OCI-LY3 (cell line): ENCODE measurements at regions not wholly inside any gene's neighbourhood (a gene's known extent, or its start where the extent isn't known, plus 50 kb on each side); places are given as distances from the start of the nearest gene placed in this dataset.
A peak's percentile ranks its signal among the peaks of the same experiment; 100 is the strongest.

Experiments used
- H2AFZ ChIP-seq: fragments of 200-600, 300-600 bp; shearing (Covaris generic); 2 replicates; pipeline ENCODE4 v1.6.0; 2014; ENCODE audit warnings: antibody characterized with exemption, low read depth, low read length
- H3K27ac ChIP-seq: fragments of 200-600, 300-600 bp; sonication (generic); 2 replicates; pipeline ENCODE4 v1.5.1; 2014; ENCODE audit warnings: mild to moderate bottlenecking, low read length, moderate library complexity, mixed read lengths
- H3K27me3 ChIP-seq: fragments of 200-600, 300-600 bp; sonication (generic); 2 replicates; pipeline ENCODE4 v1.6.1; 2014; ENCODE audit warnings: low read depth, low read length, mixed read lengths
- H3K36me3 ChIP-seq: fragments of 200-600, 300-600 bp; sonication (generic); replicated peaks from 2 replicates; pipeline ENCODE3; 2014; ENCODE audit warnings: low read depth, low read length, mixed read lengths
- H3K4me1 ChIP-seq: fragments of 300-600, 200-600 bp; sonication (generic); 2 replicates; pipeline ENCODE4 v1.6.1; 2014; ENCODE audit warnings: low read length, mixed read lengths
- H3K4me2 ChIP-seq: fragments of 200-600, 300-600 bp; sonication (generic); 2 replicates; pipeline ENCODE4 v1.6.1; 2014; ENCODE audit warnings: low read length, mixed read lengths
- H3K4me3 ChIP-seq: fragments of 300-600, 200-600 bp; sonication (generic); 2 replicates; pipeline ENCODE4 v1.5.1; 2014; ENCODE audit warnings: antibody characterized with exemption, mild to moderate bottlenecking, low read length, moderate library complexity
- H3K79me2 ChIP-seq: fragments of 300-600, 200-600 bp; shearing (Covaris generic); 2 replicates; pipeline ENCODE4 v1.6.1; 2014; ENCODE audit warnings: mild to moderate bottlenecking, low read length, mixed read lengths
- H3K9ac ChIP-seq: fragments of 300-600, 200-600 bp; shearing (Covaris generic); 2 replicates; pipeline ENCODE4 v1.6.0; 2014; ENCODE audit warnings: mild to moderate bottlenecking, low read length, moderate library complexity
- H3K9me3 ChIP-seq: fragments of 200-600, 300-600 bp; shearing (Covaris generic); 2 replicates; pipeline ENCODE4 v1.6.1; 2014; ENCODE audit warnings: low read length, mixed read lengths; ENCODE audit not compliant: insufficient read depth
- H4K20me1 ChIP-seq: fragments of 200-600, 300-600 bp; sonication (generic); 2 replicates; pipeline ENCODE4 v1.6.1; 2016; ENCODE audit warnings: low read length, mixed read lengths; ENCODE audit not compliant: insufficient read depth
- EZH2phosphoT487 ChIP-seq: fragments of 200-600 bp; shearing (Covaris generic); IDR thresholded peaks from 2 replicates; pipeline ENCODE4 v1.6.1; 2018; ENCODE audit warnings: antibody characterized with exemption, mixed run types, low read depth
- TF ChIP-seq, protein P1 (sequence below): fragments of 200-600, 300-600 bp; sonication (generic); IDR thresholded peaks from 2 replicates; pipeline ENCODE4 v1.5.1; 2014; ENCODE audit warnings: antibody characterized with exemption, low read length, low read depth

DNA sequence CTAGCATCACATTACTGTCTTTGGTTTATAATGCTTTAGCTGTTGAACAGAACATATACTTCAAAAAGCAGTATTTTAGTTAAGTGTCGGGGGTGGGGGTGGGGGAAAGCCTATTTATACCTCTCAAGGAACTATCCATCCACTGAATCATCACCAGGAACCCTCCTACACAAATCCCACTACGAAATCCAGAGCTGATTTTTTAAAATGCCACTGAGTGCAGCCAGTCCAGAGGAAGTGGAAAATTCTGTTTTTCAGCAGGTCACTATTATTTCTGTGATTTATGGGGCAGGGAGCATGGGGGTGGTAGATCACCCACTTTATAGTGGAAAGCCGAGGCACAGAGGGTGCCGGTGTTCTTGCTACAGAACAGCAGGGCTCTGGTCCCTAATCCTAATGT is 284.1 kb downstream of the SOX9 start:
- H3K9ac ChIP-seq, result no peak overlapping the region
- no peaks in the 10 kb centered on the region for H4K20me1 ChIP-seq
- H3K9me3 ChIP-seq, result no peaks in the 10 kb centered on the region
- H3K4me1 ChIP-seq, result peaks cover 11% of the 10 kb centered on the region
- H3K4me3 ChIP-seq, result no peak overlapping the region
- no peak for TF ChIP-seq EZH2phosphoT487
- TF ChIP-seq, protein P1, sequence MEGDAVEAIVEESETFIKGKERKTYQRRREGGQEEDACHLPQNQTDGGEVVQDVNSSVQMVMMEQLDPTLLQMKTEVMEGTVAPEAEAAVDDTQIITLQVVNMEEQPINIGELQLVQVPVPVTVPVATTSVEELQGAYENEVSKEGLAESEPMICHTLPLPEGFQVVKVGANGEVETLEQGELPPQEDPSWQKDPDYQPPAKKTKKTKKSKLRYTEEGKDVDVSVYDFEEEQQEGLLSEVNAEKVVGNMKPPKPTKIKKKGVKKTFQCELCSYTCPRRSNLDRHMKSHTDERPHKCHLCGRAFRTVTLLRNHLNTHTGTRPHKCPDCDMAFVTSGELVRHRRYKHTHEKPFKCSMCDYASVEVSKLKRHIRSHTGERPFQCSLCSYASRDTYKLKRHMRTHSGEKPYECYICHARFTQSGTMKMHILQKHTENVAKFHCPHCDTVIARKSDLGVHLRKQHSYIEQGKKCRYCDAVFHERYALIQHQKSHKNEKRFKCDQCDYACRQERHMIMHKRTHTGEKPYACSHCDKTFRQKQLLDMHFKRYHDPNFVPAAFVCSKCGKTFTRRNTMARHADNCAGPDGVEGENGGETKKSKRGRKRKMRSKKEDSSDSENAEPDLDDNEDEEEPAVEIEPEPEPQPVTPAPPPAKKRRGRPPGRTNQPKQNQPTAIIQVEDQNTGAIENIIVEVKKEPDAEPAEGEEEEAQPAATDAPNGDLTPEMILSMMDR, result no peak
- H3K27me3 ChIP-seq, result no peaks in the 10 kb centered on the region
- H3K79me2 ChIP-seq, result no peaks in the 10 kb centered on the region
- H2AFZ ChIP-seq, result no peak overlapping the region
- H3K27ac ChIP-seq, result no peak overlapping the region
- no peak overlapping the region for H3K4me2 ChIP-seq
- no peaks in the 10 kb centered on the region for H3K36me3 ChIP-seq

DNA sequence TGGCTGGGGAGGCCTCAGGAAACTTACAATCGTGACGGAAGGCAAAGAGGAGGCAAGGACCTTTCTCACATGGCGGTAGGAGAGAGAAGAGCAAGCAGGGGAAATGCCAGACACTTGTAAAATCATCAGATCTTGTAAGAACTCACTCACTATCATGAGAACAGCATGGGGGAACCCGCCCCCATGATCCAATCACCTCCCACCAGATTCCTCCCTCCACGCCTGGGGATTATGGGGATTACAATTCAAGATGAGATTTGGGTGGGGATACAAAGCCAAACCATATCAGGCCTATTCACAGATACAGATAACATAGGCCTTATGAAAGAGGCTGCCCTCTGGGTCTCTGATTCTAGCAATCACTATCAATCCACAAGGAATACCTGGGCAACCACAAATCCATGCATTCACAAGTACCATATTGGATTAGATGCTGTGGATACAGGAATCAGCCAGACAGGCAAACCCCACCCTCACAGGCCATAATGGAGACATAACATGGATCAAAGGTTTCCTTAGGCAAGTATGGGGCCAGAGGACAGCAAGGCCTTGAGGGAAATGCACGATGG is 284.9 kb downstream of the SOX9 start:
- peaks cover 11% of the 10 kb centered on the region for H3K4me1 ChIP-seq
- no peak for TF ChIP-seq EZH2phosphoT487
- TF ChIP-seq, protein P1, result no peak
- H3K4me3 ChIP-seq, result no peak overlapping the region
- no peaks in the 10 kb centered on the region for H3K27me3 ChIP-seq
- H3K79me2 ChIP-seq, result no peaks in the 10 kb centered on the region
- H2AFZ ChIP-seq, result no peak overlapping the region
- no peak overlapping the region for H3K9ac ChIP-seq
- no peaks in the 10 kb centered on the region for H4K20me1 ChIP-seq
- no peak overlapping the region for H3K4me2 ChIP-seq
- H3K36me3 ChIP-seq, result no peaks in the 10 kb centered on the region
- no peak overlapping the region for H3K27ac ChIP-seq
- no peaks in the 10 kb centered on the region for H3K9me3 ChIP-seq

DNA sequence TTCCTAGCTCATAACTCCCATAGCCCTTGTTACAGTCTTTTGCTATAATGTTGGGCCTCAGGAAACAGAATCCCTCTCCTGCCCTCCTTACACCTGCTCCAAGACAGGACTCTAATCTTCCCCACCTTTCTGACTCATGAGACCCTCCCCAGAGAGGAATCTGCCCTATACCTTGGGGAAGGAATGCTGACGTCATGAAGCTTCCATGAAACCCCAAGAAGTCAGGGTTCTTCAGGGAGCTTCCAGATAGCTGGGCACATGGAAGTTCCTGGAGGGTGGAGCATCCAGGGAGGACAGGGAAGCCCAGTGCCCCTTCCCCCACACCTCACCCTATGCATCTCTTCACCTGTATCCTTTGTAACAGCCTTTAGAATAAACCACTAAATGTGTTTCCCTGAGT is 285.7 kb downstream of the SOX9 start:
- Histone ChIP-seq H2AFZ (no peak overlapping the region), H3K4me1 (peaks cover 11% of the 10 kb centered on the region), H3K9me3 (no peaks in the 10 kb centered on the region), H3K36me3 (no peaks in the 10 kb centered on the region), H3K9ac (no peak overlapping the region), H3K79me2 (no peaks in the 10 kb centered on the region), H3K27me3 (no peaks in the 10 kb centered on the region), H3K27ac (no peak overlapping the region), H3K4me2 (no peak overlapping the region), H4K20me1 (no peaks in the 10 kb centered on the region), H3K4me3 (no peak overlapping the region)
- no peak for TF ChIP-seq EZH2phosphoT487
- TF ChIP-seq, protein P1, result no peak

DNA sequence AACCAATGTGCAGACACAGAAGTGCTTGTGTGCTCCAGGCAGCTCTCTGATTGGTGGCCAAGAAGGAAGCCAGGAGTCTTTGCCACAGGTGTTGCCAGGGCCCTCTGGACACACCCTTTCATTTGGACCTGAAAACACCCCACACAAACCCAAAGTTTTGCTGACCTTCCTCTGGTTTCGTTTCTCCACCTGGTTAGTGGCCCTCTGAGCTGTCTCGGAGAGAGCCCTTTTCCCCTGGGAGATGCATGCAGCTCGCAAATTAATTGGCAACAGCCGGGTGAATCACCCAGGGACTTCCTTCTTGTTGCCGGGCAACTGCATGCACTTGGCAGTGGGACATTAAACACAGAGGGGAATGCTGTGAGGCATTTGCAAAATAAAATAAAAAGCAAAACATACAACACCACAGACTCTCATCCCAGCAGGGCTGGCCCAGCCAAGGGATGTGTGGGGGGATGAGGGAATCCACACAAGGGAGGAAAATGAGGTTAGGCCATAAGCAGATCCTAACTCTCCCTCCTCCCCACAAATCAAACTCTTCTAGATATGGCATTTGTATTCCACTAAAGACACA is 286.6 kb downstream of the SOX9 start:
- Histone ChIP-seq H3K4me2 (peak overlapping the region; percentile 39), H3K4me3 (peak overlapping the region; percentile 35), H3K27ac (no peak overlapping the region), H2AFZ (peak overlapping the region; percentile 61; the same call in 1 of the 2 replicates), H3K9ac (no peak overlapping the region), H3K79me2 (no peaks in the 10 kb centered on the region), H3K9me3 (no peaks in the 10 kb centered on the region), H3K4me1 (peaks cover 11% of the 10 kb centered on the region), H3K27me3 (no peaks in the 10 kb centered on the region), H3K36me3 (no peaks in the 10 kb centered on the region), H4K20me1 (no peaks in the 10 kb centered on the region)
- TF ChIP-seq, protein P1, result no peak
- TF ChIP-seq EZH2phosphoT487, result no peak
